ENCODE measurements at regions not wholly inside any gene's neighbourhood (a gene's known extent, or its start where the extent isn't known, plus 50 kb on each side); places are given as distances from the start of the nearest gene placed in this dataset.

DNA sequence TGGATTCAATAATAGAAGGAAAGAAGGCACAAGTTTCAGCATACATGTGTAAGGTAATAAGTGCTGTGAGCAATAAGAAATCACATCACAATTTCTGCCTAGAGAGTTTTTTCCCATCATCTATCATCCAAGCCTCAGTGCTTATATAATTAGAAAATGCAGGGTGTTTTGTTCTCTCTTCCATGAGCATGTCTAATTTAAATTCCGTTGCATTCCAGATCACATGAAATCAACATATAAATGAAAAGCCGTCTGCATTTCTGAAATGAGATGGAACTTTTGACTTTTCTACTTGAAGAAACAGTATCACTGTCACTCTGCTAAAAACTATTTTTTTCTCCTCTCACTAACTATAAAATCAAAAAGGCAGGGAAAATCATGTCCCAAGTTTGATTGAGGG lies 74.5 kb upstream of the CD2AP start:
- no peaks in the 10 kb centered on the region for H3K9me2 ChIP-seq
- 15% methylated on average over 2 of the region's 2 CpGs for whole genome bisulfite sequencing (ENCODE audit: low lambda C conversion rate)
- H3K4me1 ChIP-seq (ENCODE audit: control insufficient read depth in 1 of 2, insufficient read depth in 2 of 2, low read depth in 1 of 2, low read length in 1 of 2) = no peaks in the 10 kb centered on the region
- no peaks in the 10 kb centered on the region for H3K36me3 ChIP-seq (replicated peaks in 1 of 2; ENCODE audit: control insufficient read depth in 1 of 2, insufficient read depth in 2 of 2, low read length in 1 of 2)
- ChIA-PET CTCF (no interaction called here), POLR2A (no interaction called here)
- no peaks in the 10 kb centered on the region for H4K20me1 ChIP-seq (ENCODE audit: insufficient read depth)
- H3K4me2 ChIP-seq = no peak overlapping the region
- no peak overlapping the region for H2AFZ ChIP-seq (ENCODE audit: low read depth)
- H3K9ac ChIP-seq = no peak overlapping the region
- H3K4me3 ChIP-seq (ENCODE audit: low read depth in 2 of 2, low read length in 1 of 2) = no peak overlapping the region
- H3K27me3 ChIP-seq (ENCODE audit: insufficient read depth) = no peaks in the 10 kb centered on the region; the same call in 1 of the 2 replicates
- no peaks in the 10 kb centered on the region for H3F3A ChIP-seq (replicated peaks; ENCODE audit: insufficient read depth)
- H3K27ac ChIP-seq (ENCODE audit: low read depth in 2 of 2, low read length in 1 of 2) = no peak overlapping the region
- no peaks in the 10 kb centered on the region for H3K79me2 ChIP-seq (ENCODE audit: insufficient read depth)
- no peaks in the 10 kb centered on the region for H3K9me3 ChIP-seq
- DNase-seq = no peak
- TF ChIP-seq, protein P1, sequence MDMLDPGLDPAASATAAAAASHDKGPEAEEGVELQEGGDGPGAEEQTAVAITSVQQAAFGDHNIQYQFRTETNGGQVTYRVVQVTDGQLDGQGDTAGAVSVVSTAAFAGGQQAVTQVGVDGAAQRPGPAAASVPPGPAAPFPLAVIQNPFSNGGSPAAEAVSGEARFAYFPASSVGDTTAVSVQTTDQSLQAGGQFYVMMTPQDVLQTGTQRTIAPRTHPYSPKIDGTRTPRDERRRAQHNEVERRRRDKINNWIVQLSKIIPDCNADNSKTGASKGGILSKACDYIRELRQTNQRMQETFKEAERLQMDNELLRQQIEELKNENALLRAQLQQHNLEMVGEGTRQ (IDR thresholded peaks at IDR 0.05; ENCODE audit: borderline replicate concordance, low read depth, low read length) = no peak
- TF ChIP-seq PBX3 (IDR thresholded peaks at IDR 0.05) = no peak
- TF ChIP-seq, protein P2, sequence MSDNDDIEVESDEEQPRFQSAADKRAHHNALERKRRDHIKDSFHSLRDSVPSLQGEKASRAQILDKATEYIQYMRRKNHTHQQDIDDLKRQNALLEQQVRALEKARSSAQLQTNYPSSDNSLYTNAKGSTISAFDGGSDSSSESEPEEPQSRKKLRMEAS (IDR thresholded peaks at IDR 0.05; ENCODE audit: low read depth) = no peak
- TF ChIP-seq FOXJ3 (CRISPR knock-in tag; IDR thresholded peaks at IDR 0.05) = no peak
- TF ChIP-seq RCOR1 (IDR thresholded peaks at IDR 0.05; ENCODE audit: low read length) = no peak
- TF ChIP-seq NRF1 (IDR thresholded peaks at IDR 0.05; ENCODE audit: low read depth, low read length) = no peak
- no peak for TF ChIP-seq FOXM1 (IDR thresholded peaks at IDR 0.05; ENCODE audit: low read depth)
- TF ChIP-seq NFIC (IDR thresholded peaks at IDR 0.05; ENCODE audit: borderline replicate concordance) = no peak
- no peak for TF ChIP-seq GATA2 (CRISPR knock-in tag; IDR thresholded peaks at IDR 0.05)
- TF ChIP-seq MXI1 (IDR thresholded peaks at IDR 0.05; ENCODE audit: low read depth, low read length) = no peak
- no peak for TF ChIP-seq EZH2phosphoT487 (IDR thresholded peaks at IDR 0.05; ENCODE audit: borderline replicate concordance, low read depth)
- TF ChIP-seq SIN3A (IDR thresholded peaks at IDR 0.05; ENCODE audit: borderline replicate concordance, low read depth, low read length) = no peak

DNA sequence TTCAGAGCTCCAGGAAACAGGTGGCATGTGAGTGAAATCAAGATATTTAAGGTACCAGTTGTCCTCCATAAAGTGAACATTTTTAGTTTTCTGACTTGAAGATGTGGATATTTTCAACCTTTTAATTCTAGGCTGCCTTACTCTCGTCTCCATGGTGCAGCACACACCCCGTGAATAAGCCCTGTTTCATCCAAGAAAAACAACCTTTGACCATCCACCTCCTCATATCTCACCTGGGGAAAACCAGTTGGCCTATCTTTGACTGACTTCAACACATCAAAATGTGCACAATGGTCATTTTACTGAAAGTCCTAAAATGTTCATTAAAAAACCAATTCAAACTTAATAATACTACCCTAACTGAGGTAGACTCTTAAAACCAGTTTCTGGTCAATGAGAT lies 73.8 kb upstream of the CD2AP start:
- POLR2A ChIA-PET = no interaction called here
- H3K27ac ChIP-seq (ENCODE audit: low read depth in 2 of 2, low read length in 1 of 2) = no peak overlapping the region
- no peaks in the 10 kb centered on the region for H3K36me3 ChIP-seq (replicated peaks in 1 of 2; ENCODE audit: control insufficient read depth in 1 of 2, insufficient read depth in 2 of 2, low read length in 1 of 2)
- H3K79me2 ChIP-seq (ENCODE audit: insufficient read depth) = no peaks in the 10 kb centered on the region
- no peaks in the 10 kb centered on the region; the same call in 1 of the 2 replicates for H3K27me3 ChIP-seq (ENCODE audit: insufficient read depth)
- no peaks in the 10 kb centered on the region for H3F3A ChIP-seq (replicated peaks; ENCODE audit: insufficient read depth)
- CTCF ChIA-PET = interaction anchor here (2.2 kb wide), 1 partner anchor 10 kb away, joined by 12 read pairs; no protein-coding TSS in a partner anchor
- no peaks in the 10 kb centered on the region for H3K9me3 ChIP-seq
- no peaks in the 10 kb centered on the region for H3K4me1 ChIP-seq (ENCODE audit: control insufficient read depth in 1 of 2, insufficient read depth in 2 of 2, low read depth in 1 of 2, low read length in 1 of 2)
- no peak overlapping the region for H3K4me2 ChIP-seq
- 6% methylated on average over 2 of the region's 2 CpGs for WGBS (ENCODE audit: low lambda C conversion rate)
- no peaks in the 10 kb centered on the region for H3K9me2 ChIP-seq
- no peak overlapping the region for H3K9ac ChIP-seq
- no peaks in the 10 kb centered on the region for H4K20me1 ChIP-seq (ENCODE audit: insufficient read depth)
- no peak overlapping the region for H3K4me3 ChIP-seq (ENCODE audit: low read depth in 2 of 2, low read length in 1 of 2)
- DNase-seq = no peak
- H2AFZ ChIP-seq (ENCODE audit: low read depth) = no peak overlapping the region
- TF ChIP-seq FOXM1 (IDR thresholded peaks at IDR 0.05; ENCODE audit: low read depth) (no peak), SIN3A (IDR thresholded peaks at IDR 0.05; ENCODE audit: borderline replicate concordance, low read depth, low read length) (no peak), JUND (IDR thresholded peaks at IDR 0.05) (no peak), GATA2 (CRISPR knock-in tag; IDR thresholded peaks at IDR 0.05) (no peak), GABPA (IDR thresholded peaks at IDR 0.05; ENCODE audit: low read depth) (no peak), FOXJ3 (CRISPR knock-in tag; IDR thresholded peaks at IDR 0.05) (no peak), ZBTB33 (IDR thresholded peaks at IDR 0.05; ENCODE audit: borderline replicate concordance, low read depth) (no peak), PBX3 (IDR thresholded peaks at IDR 0.05) (no peak), REST (IDR thresholded peaks at IDR 0.05; ENCODE audit: low read depth, low read length) (no peak), MXI1 (IDR thresholded peaks at IDR 0.05; ENCODE audit: low read depth, low read length) (no peak), NFIC (IDR thresholded peaks at IDR 0.05; ENCODE audit: borderline replicate concordance) (no peak)
- TF ChIP-seq, protein P1 (IDR thresholded peaks at IDR 0.05; ENCODE audit: borderline replicate concordance, low read depth, low read length) = no peak
